ENCODE measurements at regions not wholly inside any gene's neighbourhood (a gene's known extent, or its start where the extent isn't known, plus 50 kb on each side); places are given as distances from the start of the nearest gene placed in this dataset.

GRCh38 chr5:6307304-6307703, 71.0 kb downstream of the MED10 start:
- H3K4me3 Mint-ChIP-seq, result no peak overlapping the region
- no peak for DNase-seq
- H3K4me3 ChIP-seq (ENCODE audit: low read length in 2 of 2), result no peak overlapping the region
- no peaks in the 10 kb centered on the region for H3K4me1 Mint-ChIP-seq
- H3K27ac ChIP-seq (ENCODE audit: low read depth, low read length), result no peak overlapping the region
- no peak overlapping the region for H3K27ac Mint-ChIP-seq
- H3K9me3 Mint-ChIP-seq, result no peaks in the 10 kb centered on the region
- CTCF ChIA-PET (ENCODE audit: partially characterized antibody), result no interaction called here
- H3K36me3 Mint-ChIP-seq, result no peaks in the 10 kb centered on the region
- no peaks in the 10 kb centered on the region for H3K4me1 ChIP-seq (ENCODE audit: insufficient read depth, low read length)
- POLR2A ChIA-PET (ENCODE audit: partially characterized antibody), result no interaction called here
- H3K36me3 ChIP-seq (ENCODE audit: insufficient read depth, low read length), result no peaks in the 10 kb centered on the region
- intact Hi-C loops (cut with micrococcal nuclease), result no loop called here
- peaks cover 1 to 4% of the 10 kb centered on the region in 2 donors for H3K27me3 Mint-ChIP-seq
- no peaks in the 10 kb centered on the region for H3K9me3 ChIP-seq (ENCODE audit: control insufficient read depth in 1 of 2, low read length in 2 of 2)
- H3K27me3 ChIP-seq (ENCODE audit: insufficient read depth, low read length), result no peaks in the 10 kb centered on the region

DNA sequence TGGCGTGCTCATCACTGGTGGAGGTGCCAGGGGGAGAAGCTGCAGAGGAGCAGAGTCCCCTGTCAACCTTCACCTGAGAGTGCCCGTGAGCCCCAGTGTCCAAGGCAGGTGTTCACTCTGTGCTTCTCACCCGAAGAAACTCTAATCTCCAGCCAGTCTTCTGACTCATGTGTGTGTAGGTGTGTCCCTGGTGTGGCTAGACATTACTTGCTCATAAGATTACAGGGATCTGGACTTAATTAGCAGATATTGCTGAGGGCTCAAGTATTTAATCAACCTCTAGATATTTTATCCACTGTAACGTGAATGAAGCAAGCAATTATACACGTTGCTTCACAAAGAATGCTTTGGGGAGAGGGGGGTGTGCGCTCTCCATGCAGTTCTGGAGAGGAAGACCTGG, 72.5 kb downstream of the MED10 start:
- Histone ChIP-seq H3K27ac (ENCODE audit: low read depth, low read length) (no peak overlapping the region), H3K4me1 (ENCODE audit: insufficient read depth, low read length) (no peaks in the 10 kb centered on the region), H3K4me3 (ENCODE audit: low read length in 2 of 2) (no peak overlapping the region), H3K27me3 (ENCODE audit: insufficient read depth, low read length) (no peaks in the 10 kb centered on the region), H3K36me3 (ENCODE audit: insufficient read depth, low read length) (no peaks in the 10 kb centered on the region), H3K9me3 (ENCODE audit: control insufficient read depth in 1 of 2, low read length in 2 of 2) (no peaks in the 10 kb centered on the region)
- H3K4me3 Mint-ChIP-seq, result no peak overlapping the region
- intact Hi-C loops (cut with micrococcal nuclease), result no loop called here
- H3K36me3 Mint-ChIP-seq, result no peaks in the 10 kb centered on the region
- ChIA-PET CTCF (ENCODE audit: partially characterized antibody) (no interaction called here), POLR2A (ENCODE audit: partially characterized antibody) (no interaction called here)
- no peaks in the 10 kb centered on the region for H3K9me3 Mint-ChIP-seq
- peaks cover 4% of the 10 kb centered on the region in 2 donors for H3K27me3 Mint-ChIP-seq
- no peak for DNase-seq
- H3K4me1 Mint-ChIP-seq, result no peaks in the 10 kb centered on the region
- H3K27ac Mint-ChIP-seq, result no peak overlapping the region

GRCh38 chr5:6302684-6303083, 75.7 kb downstream of the MED10 start:
- Mint-ChIP-seq H3K27ac (no peak overlapping the region), H3K4me3 (no peak overlapping the region), H3K4me1 (no peaks in the 10 kb centered on the region), H3K9me3 (no peaks in the 10 kb centered on the region), H3K36me3 (no peaks in the 10 kb centered on the region), H3K27me3 (peaks cover 4 to 6% of the 10 kb centered on the region in 2 donors)
- DNase-seq, result no peak
- H3K4me3 ChIP-seq (ENCODE audit: low read length in 2 of 2), result no peak overlapping the region
- no peak overlapping the region for H3K27ac ChIP-seq (ENCODE audit: low read depth, low read length)
- ChIA-PET POLR2A (ENCODE audit: partially characterized antibody) (no interaction called here), CTCF (ENCODE audit: partially characterized antibody) (no interaction called here)
- no peaks in the 10 kb centered on the region for H3K36me3 ChIP-seq (ENCODE audit: insufficient read depth, low read length)
- H3K9me3 ChIP-seq (ENCODE audit: control insufficient read depth in 1 of 2, low read length in 2 of 2), result no peaks in the 10 kb centered on the region
- intact Hi-C loops (cut with micrococcal nuclease), result no loop called here
- H3K27me3 ChIP-seq (ENCODE audit: insufficient read depth, low read length), result no peaks in the 10 kb centered on the region
- H3K4me1 ChIP-seq (ENCODE audit: insufficient read depth, low read length), result no peaks in the 10 kb centered on the region

DNA sequence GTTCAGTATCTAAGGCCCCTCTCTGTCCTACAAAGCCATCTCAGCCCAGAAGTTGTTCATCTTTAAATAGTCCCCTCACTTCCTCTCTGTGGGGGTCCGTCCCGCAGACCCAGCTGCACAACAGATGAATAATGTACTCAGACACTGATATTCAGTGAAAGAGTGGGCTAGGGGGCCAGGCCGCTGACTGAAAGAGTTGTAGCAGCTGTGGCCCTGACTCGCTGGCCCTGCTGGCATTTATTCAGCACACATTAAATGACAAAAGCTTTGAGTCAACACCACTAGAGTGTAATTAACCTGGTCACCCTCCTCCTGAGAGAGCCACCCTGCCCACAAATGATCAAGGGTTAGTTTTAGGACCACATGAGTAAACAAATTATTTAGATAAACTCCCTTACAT, 76.3 kb downstream of the MED10 start:
- Histone ChIP-seq H3K36me3 (ENCODE audit: insufficient read depth, low read length) (no peaks in the 10 kb centered on the region), H3K9me3 (ENCODE audit: control insufficient read depth in 1 of 2, low read length in 2 of 2) (no peaks in the 10 kb centered on the region), H3K4me1 (ENCODE audit: insufficient read depth, low read length) (no peaks in the 10 kb centered on the region), H3K27ac (ENCODE audit: low read depth, low read length) (no peak overlapping the region), H3K4me3 (ENCODE audit: low read length in 2 of 2) (no peak overlapping the region), H3K27me3 (ENCODE audit: insufficient read depth, low read length) (no peaks in the 10 kb centered on the region)
- H3K36me3 Mint-ChIP-seq, result no peaks in the 10 kb centered on the region
- ChIA-PET POLR2A (ENCODE audit: partially characterized antibody) (no interaction called here), CTCF (ENCODE audit: partially characterized antibody) (no interaction called here)
- peaks cover 4 to 6% of the 10 kb centered on the region in 2 donors for H3K27me3 Mint-ChIP-seq
- H3K27ac Mint-ChIP-seq, result no peak overlapping the region
- intact Hi-C loops (cut with micrococcal nuclease), result no loop called here
- no peak for DNase-seq
- no peak overlapping the region for H3K4me3 Mint-ChIP-seq
- peaks cover 0 to 1% (median 0%) of the 10 kb centered on the region in 8 donors for H3K9me3 Mint-ChIP-seq
- no peaks in the 10 kb centered on the region for H3K4me1 Mint-ChIP-seq

DNA sequence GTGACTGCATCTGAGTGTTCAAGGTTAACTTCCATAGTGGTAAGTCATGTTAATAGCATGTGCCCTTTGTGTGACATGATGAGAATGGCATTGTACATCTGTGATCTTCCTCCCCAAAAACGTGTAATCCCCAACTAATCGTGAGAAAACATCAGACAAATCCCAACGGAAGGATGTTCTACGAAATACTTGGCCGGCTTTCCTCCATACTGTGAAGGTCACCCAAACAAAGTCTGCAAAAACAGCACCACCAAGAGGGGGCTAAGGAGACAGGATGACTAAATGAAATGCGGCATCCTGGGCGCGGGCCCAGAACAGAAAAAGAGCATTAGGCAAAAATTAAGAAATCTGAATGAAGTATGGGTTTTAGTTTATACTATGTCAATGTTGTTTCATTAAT, 81.8 kb downstream of the MED10 start:
- peaks cover 1 to 3% of the 10 kb centered on the region in 2 donors for H3K27me3 Mint-ChIP-seq
- ChIA-PET CTCF (ENCODE audit: partially characterized antibody) (no interaction called here), POLR2A (ENCODE audit: partially characterized antibody) (no interaction called here)
- no peaks in the 10 kb centered on the region for H3K27me3 ChIP-seq (ENCODE audit: insufficient read depth, low read length)
- DNase-seq, result no peak
- H3K4me3 Mint-ChIP-seq, result no peak overlapping the region
- no peak overlapping the region for H3K4me3 ChIP-seq (ENCODE audit: low read length in 2 of 2)
- peaks cover 0 to 1% (median 0%) of the 10 kb centered on the region in 4 donors for H3K4me1 Mint-ChIP-seq
- peaks cover 0 to 2% of the 10 kb centered on the region in 2 donors for H3K36me3 Mint-ChIP-seq
- no peaks in the 10 kb centered on the region for H3K4me1 ChIP-seq (ENCODE audit: insufficient read depth, low read length)
- intact Hi-C loops (cut with micrococcal nuclease), result no loop called here
- H3K27ac ChIP-seq (ENCODE audit: low read depth, low read length), result no peak overlapping the region
- no peak overlapping the region for H3K27ac Mint-ChIP-seq
- peaks cover 0 to 7% (median 3%) of the 10 kb centered on the region in 8 donors for H3K9me3 Mint-ChIP-seq
- no peaks in the 10 kb centered on the region for H3K36me3 ChIP-seq (ENCODE audit: insufficient read depth, low read length)
- H3K9me3 ChIP-seq (ENCODE audit: control insufficient read depth in 1 of 2, low read length in 2 of 2), result no peaks in the 10 kb centered on the region

GRCh38 chr5:6291961-6292360, 86.4 kb downstream of the MED10 start:
- Histone ChIP-seq H3K27me3 (ENCODE audit: insufficient read depth, low read length) (no peaks in the 10 kb centered on the region), H3K9me3 (ENCODE audit: control insufficient read depth in 1 of 2, low read length in 2 of 2) (no peaks in the 10 kb centered on the region), H3K36me3 (ENCODE audit: insufficient read depth, low read length) (no peaks in the 10 kb centered on the region), H3K4me3 (ENCODE audit: low read length in 2 of 2) (no peak overlapping the region), H3K4me1 (ENCODE audit: insufficient read depth, low read length) (no peaks in the 10 kb centered on the region), H3K27ac (ENCODE audit: low read depth, low read length) (no peak overlapping the region)
- intact Hi-C loops (cut with micrococcal nuclease), result loop anchor here (2.0 kb wide), 1 partner anchor 285 kb away; no protein-coding TSS in a partner anchor
- no peaks in the 10 kb centered on the region for H3K27me3 Mint-ChIP-seq
- peaks cover 0 to 7% (median 3%) of the 10 kb centered on the region in 8 donors for H3K9me3 Mint-ChIP-seq
- H3K4me1 Mint-ChIP-seq, result peaks cover 0 to 1% (median 0%) of the 10 kb centered on the region in 4 donors
- H3K27ac Mint-ChIP-seq, result peak overlapping the region in 1 of 7 donors; percentile 19
- peak in 3 of 5 donors; percentile 5 to 22 (median 14) for DNase-seq
- H3K36me3 Mint-ChIP-seq, result peaks cover 0 to 2% of the 10 kb centered on the region in 2 donors
- POLR2A ChIA-PET (ENCODE audit: partially characterized antibody), result no interaction called here
- H3K4me3 Mint-ChIP-seq, result no peak overlapping the region
- CTCF ChIA-PET (ENCODE audit: partially characterized antibody), result interaction anchor here (1.5 kb wide), 1 partner anchor 453 kb away, joined by 4 read pairs; no protein-coding TSS in a partner anchor

- Mint-ChIP-seq H3K27ac (no peak overlapping the region), H3K9me3 (no peaks in the 10 kb centered on the region), H3K36me3 (no peaks in the 10 kb centered on the region), H3K4me3 (no peak overlapping the region), H3K27me3 (no peaks in the 10 kb centered on the region), H3K4me1 (peaks cover 0 to 1% (median 0%) of the 10 kb centered on the region in 4 donors)
- ChIA-PET POLR2A (ENCODE audit: partially characterized antibody) (no interaction called here), CTCF (ENCODE audit: partially characterized antibody) (interaction anchor here (1.0 kb wide), 1 partner anchor 456 kb away, joined by 4 read pairs; no protein-coding TSS in a partner anchor)
- no peaks in the 10 kb centered on the region for H3K4me1 ChIP-seq (ENCODE audit: insufficient read depth, low read length)
- no peak for DNase-seq
- no peaks in the 10 kb centered on the region for H3K36me3 ChIP-seq (ENCODE audit: insufficient read depth, low read length)
- H3K27me3 ChIP-seq (ENCODE audit: insufficient read depth, low read length), result no peaks in the 10 kb centered on the region
- H3K27ac ChIP-seq (ENCODE audit: low read depth, low read length), result no peak overlapping the region
- H3K9me3 ChIP-seq (ENCODE audit: control insufficient read depth in 1 of 2, low read length in 2 of 2), result no peaks in the 10 kb centered on the region
- intact Hi-C loops (cut with micrococcal nuclease), result no loop called here
- H3K4me3 ChIP-seq (ENCODE audit: low read length in 2 of 2), result no peak overlapping the region
Measured at GRCh38 chr5:6289239-6289638, 89.1 kb downstream of the MED10 start.

GRCh38 chr5:6287176-6287575, 91.2 kb downstream of the MED10 start:
- Histone ChIP-seq H3K4me3 (ENCODE audit: low read length in 2 of 2) (no peak overlapping the region), H3K27ac (ENCODE audit: low read depth, low read length) (no peak overlapping the region), H3K4me1 (ENCODE audit: insufficient read depth, low read length) (no peaks in the 10 kb centered on the region), H3K27me3 (ENCODE audit: insufficient read depth, low read length) (no peaks in the 10 kb centered on the region), H3K9me3 (ENCODE audit: control insufficient read depth in 1 of 2, low read length in 2 of 2) (no peaks in the 10 kb centered on the region), H3K36me3 (ENCODE audit: insufficient read depth, low read length) (no peaks in the 10 kb centered on the region)
- intact Hi-C loops (cut with micrococcal nuclease), result no loop called here
- POLR2A ChIA-PET (ENCODE audit: partially characterized antibody), result no interaction called here
- no peak for DNase-seq
- no peaks in the 10 kb centered on the region for H3K36me3 Mint-ChIP-seq
- H3K27me3 Mint-ChIP-seq, result peaks cover 0 to 2% of the 10 kb centered on the region in 2 donors
- peaks cover 0 to under 1% (median 0%) of the 10 kb centered on the region in 4 donors for H3K4me1 Mint-ChIP-seq
- no peak overlapping the region for H3K27ac Mint-ChIP-seq
- no peak overlapping the region for H3K4me3 Mint-ChIP-seq
- H3K9me3 Mint-ChIP-seq, result peaks cover 0 to 3% (median 0%) of the 10 kb centered on the region in 8 donors
- CTCF ChIA-PET (ENCODE audit: partially characterized antibody), result no interaction called here

All from CD4-positive, alpha-beta memory T cell (primary cell).